ENCODE measurements at regions not wholly inside any gene's neighbourhood (a gene's known extent, or its start where the extent isn't known, plus 50 kb on each side); places are given as distances from the start of the nearest gene placed in this dataset.

DNA sequence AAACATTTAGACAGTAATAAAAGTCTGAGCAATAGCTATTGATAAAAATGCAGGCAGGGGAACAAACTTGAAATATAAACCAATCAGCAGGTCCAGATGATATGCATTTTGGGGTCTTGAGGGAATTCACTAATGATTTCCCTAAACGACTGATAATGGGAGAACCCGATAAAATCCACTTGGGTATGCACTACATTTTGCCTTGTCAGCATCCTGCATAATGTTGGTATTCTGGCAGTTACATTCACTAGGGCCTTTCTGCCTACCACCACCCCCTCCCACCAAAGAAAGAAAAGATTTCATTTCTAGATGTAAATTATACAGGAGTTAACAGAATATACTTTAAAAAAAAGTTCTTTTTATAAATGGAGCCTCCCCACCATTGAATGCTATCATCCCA is 63.5 kb upstream of the IL1RAPL2 start:
- intact Hi-C loops (cut with micrococcal nuclease; ENCODE audit: unreplicated experiment): no loop called here
- no peak overlapping the region for H3K4me3 ChIP-seq (ENCODE audit: low read depth in 2 of 2, low read length in 2 of 2)
- TF ChIP-seq, protein P1, sequence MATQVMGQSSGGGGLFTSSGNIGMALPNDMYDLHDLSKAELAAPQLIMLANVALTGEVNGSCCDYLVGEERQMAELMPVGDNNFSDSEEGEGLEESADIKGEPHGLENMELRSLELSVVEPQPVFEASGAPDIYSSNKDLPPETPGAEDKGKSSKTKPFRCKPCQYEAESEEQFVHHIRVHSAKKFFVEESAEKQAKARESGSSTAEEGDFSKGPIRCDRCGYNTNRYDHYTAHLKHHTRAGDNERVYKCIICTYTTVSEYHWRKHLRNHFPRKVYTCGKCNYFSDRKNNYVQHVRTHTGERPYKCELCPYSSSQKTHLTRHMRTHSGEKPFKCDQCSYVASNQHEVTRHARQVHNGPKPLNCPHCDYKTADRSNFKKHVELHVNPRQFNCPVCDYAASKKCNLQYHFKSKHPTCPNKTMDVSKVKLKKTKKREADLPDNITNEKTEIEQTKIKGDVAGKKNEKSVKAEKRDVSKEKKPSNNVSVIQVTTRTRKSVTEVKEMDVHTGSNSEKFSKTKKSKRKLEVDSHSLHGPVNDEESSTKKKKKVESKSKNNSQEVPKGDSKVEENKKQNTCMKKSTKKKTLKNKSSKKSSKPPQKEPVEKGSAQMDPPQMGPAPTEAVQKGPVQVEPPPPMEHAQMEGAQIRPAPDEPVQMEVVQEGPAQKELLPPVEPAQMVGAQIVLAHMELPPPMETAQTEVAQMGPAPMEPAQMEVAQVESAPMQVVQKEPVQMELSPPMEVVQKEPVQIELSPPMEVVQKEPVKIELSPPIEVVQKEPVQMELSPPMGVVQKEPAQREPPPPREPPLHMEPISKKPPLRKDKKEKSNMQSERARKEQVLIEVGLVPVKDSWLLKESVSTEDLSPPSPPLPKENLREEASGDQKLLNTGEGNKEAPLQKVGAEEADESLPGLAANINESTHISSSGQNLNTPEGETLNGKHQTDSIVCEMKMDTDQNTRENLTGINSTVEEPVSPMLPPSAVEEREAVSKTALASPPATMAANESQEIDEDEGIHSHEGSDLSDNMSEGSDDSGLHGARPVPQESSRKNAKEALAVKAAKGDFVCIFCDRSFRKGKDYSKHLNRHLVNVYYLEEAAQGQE (IDR thresholded peaks at IDR 0.05; ENCODE audit: insufficient read depth in 1 of 2, low read depth in 2 of 2, low read length in 1 of 2): no peak
- TF ChIP-seq POLR2AphosphoS5 (IDR thresholded peaks at IDR 0.05; ENCODE audit: low read depth, low read length): no peak
- TF ChIP-seq, protein P2, sequence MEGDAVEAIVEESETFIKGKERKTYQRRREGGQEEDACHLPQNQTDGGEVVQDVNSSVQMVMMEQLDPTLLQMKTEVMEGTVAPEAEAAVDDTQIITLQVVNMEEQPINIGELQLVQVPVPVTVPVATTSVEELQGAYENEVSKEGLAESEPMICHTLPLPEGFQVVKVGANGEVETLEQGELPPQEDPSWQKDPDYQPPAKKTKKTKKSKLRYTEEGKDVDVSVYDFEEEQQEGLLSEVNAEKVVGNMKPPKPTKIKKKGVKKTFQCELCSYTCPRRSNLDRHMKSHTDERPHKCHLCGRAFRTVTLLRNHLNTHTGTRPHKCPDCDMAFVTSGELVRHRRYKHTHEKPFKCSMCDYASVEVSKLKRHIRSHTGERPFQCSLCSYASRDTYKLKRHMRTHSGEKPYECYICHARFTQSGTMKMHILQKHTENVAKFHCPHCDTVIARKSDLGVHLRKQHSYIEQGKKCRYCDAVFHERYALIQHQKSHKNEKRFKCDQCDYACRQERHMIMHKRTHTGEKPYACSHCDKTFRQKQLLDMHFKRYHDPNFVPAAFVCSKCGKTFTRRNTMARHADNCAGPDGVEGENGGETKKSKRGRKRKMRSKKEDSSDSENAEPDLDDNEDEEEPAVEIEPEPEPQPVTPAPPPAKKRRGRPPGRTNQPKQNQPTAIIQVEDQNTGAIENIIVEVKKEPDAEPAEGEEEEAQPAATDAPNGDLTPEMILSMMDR (IDR thresholded peaks at IDR 0.05): no peak
- no peak for TF ChIP-seq SIN3A (IDR thresholded peaks at IDR 0.05; ENCODE audit: borderline replicate concordance, insufficient read depth, low read depth, low read length)
- TF ChIP-seq TCF7L2 (IDR thresholded peaks at IDR 0.05; ENCODE audit: low read depth, low read length): no peak
- CTCF ChIA-PET: no interaction called here
- H3K9me3 ChIP-seq (ENCODE audit: control insufficient read depth, insufficient read depth, low read depth, low read length): no peaks in the 10 kb centered on the region
- ATAC-seq (no peak), DNase-seq (ENCODE audit: low read depth, low spot score) (no peak)
- in situ Hi-C loops (cut with HindIII; ENCODE audit: low pct_unique_long_range_greater_than_20kb, low sequenced_read_pairs): no loop called here
- POLR2A ChIA-PET: no interaction called here
- no TSS peak for BruUV-seq (replicated peaks)
- H3K27me3 ChIP-seq (ENCODE audit: control insufficient read depth, insufficient read depth, low read length): no peaks in the 10 kb centered on the region
- H3K36me3 ChIP-seq (ENCODE audit: control insufficient read depth, insufficient read depth, low read length): no peaks in the 10 kb centered on the region
- no peak overlapping the region for H3K27ac ChIP-seq (ENCODE audit: low read length)
- H3K4me1 ChIP-seq (ENCODE audit: control insufficient read depth, insufficient read depth, low read length): no peaks in the 10 kb centered on the region

DNA sequence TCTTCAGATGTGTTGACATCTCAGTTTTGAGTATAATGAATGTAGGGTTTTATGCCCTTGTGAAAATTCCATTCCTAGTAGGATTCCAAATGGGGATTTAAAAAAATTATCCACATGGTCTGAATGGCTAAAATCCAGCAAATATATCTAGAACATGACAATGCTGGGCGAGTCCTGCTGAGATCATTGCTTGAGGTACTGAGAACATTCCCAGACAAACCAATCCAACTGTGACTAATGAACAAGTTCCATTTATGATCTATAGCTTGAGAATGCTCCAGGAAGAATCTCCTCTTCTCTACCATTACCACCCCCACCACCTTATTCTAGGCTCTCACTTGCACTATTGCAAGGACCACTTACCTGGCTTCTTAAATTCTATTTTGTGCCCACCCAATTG is 77.2 kb upstream of the IL1RAPL2 start:
- POLR2A ChIA-PET: no interaction called here
- ATAC-seq: no peak
- H3K4me3 ChIP-seq (ENCODE audit: low read depth in 2 of 2, low read length in 2 of 2): no peak overlapping the region
- no peaks in the 10 kb centered on the region for H3K27me3 ChIP-seq (ENCODE audit: control insufficient read depth, insufficient read depth, low read length)
- H3K27ac ChIP-seq (ENCODE audit: low read length): no peak overlapping the region
- DNase-seq (ENCODE audit: low read depth, low spot score): no peak
- CTCF ChIA-PET: no interaction called here
- in situ Hi-C loops (cut with HindIII; ENCODE audit: low pct_unique_long_range_greater_than_20kb, low sequenced_read_pairs) (no loop called here), intact Hi-C loops (cut with micrococcal nuclease; ENCODE audit: unreplicated experiment) (no loop called here)
- H3K36me3 ChIP-seq (ENCODE audit: control insufficient read depth, insufficient read depth, low read length): no peaks in the 10 kb centered on the region
- TF ChIP-seq POLR2AphosphoS5 (IDR thresholded peaks at IDR 0.05; ENCODE audit: low read depth, low read length) (no peak), SIN3A (IDR thresholded peaks at IDR 0.05; ENCODE audit: borderline replicate concordance, insufficient read depth, low read depth, low read length) (no peak), TCF7L2 (IDR thresholded peaks at IDR 0.05; ENCODE audit: low read depth, low read length) (no peak)
- TF ChIP-seq, protein P2 (IDR thresholded peaks at IDR 0.05): no peak
- TF ChIP-seq, protein P1 (IDR thresholded peaks at IDR 0.05; ENCODE audit: insufficient read depth in 1 of 2, low read depth in 2 of 2, low read length in 1 of 2): no peak
- BruUV-seq (replicated peaks): no TSS peak
- no peaks in the 10 kb centered on the region; the same call in 1 of the 2 replicates for H3K9me3 ChIP-seq (ENCODE audit: control insufficient read depth, insufficient read depth, low read depth, low read length)
- H3K4me1 ChIP-seq (ENCODE audit: control insufficient read depth, insufficient read depth, low read length): no peaks in the 10 kb centered on the region

All from Panc1 (cell line).